G401.6 (cell line): ENCODE measurements at regions not wholly inside any gene's neighbourhood (a gene's known extent, or its start where the extent isn't known, plus 50 kb on each side); places are given as distances from the start of the nearest gene placed in this dataset.
A peak's percentile ranks its signal among the peaks of the same experiment; 100 is the strongest.

ENCODE experiments used
- FAIRE-seq: peaks from 2 replicates; lab custom pipeline; 2012; peaks lifted over from hg19 to GRCh38; lab: Jason Lieb, UNC

GRCh38 chr5:66306844-66307315, 162.8 kb downstream of the SREK1 start:
- FAIRE-seq, result no peak

- peak; percentile 83 for FAIRE-seq
Measured at GRCh38 chr5:66307647-66308241, 163.6 kb downstream of the SREK1 start.

- no peak for FAIRE-seq
Measured at GRCh38 chr5:66312266-66312665, 168.2 kb downstream of the SREK1 start.

GRCh38 chr5:66315784-66316183, 171.7 kb downstream of the SREK1 start:
- no peak for FAIRE-seq

GRCh38 chr5:66322786-66323528, 178.9 kb downstream of the SREK1 start:
- no peak for FAIRE-seq

GRCh38 chr5:66323529-66323895, 179.4 kb downstream of the SREK1 start:
- FAIRE-seq, result no peak

- FAIRE-seq, result no peak
Measured at GRCh38 chr5:66324357-66324756, 180.3 kb downstream of the SREK1 start.

- no peak for FAIRE-seq
Measured at GRCh38 chr5:66326276-66326675, 182.2 kb downstream of the SREK1 start.

- no peak for FAIRE-seq
Measured at GRCh38 chr5:66327008-66327407, 182.9 kb downstream of the SREK1 start.

GRCh38 chr5:66329078-66329477, 185.0 kb downstream of the SREK1 start:
- no peak for FAIRE-seq

- FAIRE-seq, result no peak
Measured at GRCh38 chr5:66333192-66333591, 189.1 kb downstream of the SREK1 start.

- FAIRE-seq, result no peak
Measured at GRCh38 chr5:66337626-66338226, 193.6 kb downstream of the SREK1 start.

GRCh38 chr5:66338828-66339227, 194.7 kb downstream of the SREK1 start:
- FAIRE-seq, result no peak

- FAIRE-seq, result no peak
Measured at GRCh38 chr5:66339896-66340295, 195.8 kb downstream of the SREK1 start.

- no peak for FAIRE-seq
Measured at GRCh38 chr5:66340786-66341185, 196.7 kb downstream of the SREK1 start.

GRCh38 chr5:66342341-66342880, 198.3 kb downstream of the SREK1 start:
- no peak for FAIRE-seq

GRCh38 chr5:66343370-66344071, 199.4 kb downstream of the SREK1 start:
- FAIRE-seq, result no peak

- FAIRE-seq, result no peak
Measured at GRCh38 chr5:66344544-66344943, 200.4 kb downstream of the SREK1 start.

GRCh38 chr5:66345281-66345680, 201.2 kb downstream of the SREK1 start:
- no peak for FAIRE-seq

- FAIRE-seq, result no peak
Measured at GRCh38 chr5:66346869-66347268, 202.8 kb downstream of the SREK1 start.

- FAIRE-seq, result no peak
Measured at GRCh38 chr5:66348387-66349125, 204.5 kb downstream of the SREK1 start.

- no peak for FAIRE-seq
Measured at GRCh38 chr5:66351813-66352212, 207.7 kb downstream of the SREK1 start.
